HK-2 (cell line): ENCODE measurements at regions not wholly inside any gene's neighbourhood (a gene's known extent, or its start where the extent isn't known, plus 50 kb on each side); places are given as distances from the start of the nearest gene placed in this dataset.
"Not testable (repeated sequence)": the region's sequence is repeated elsewhere in the genome, so short reads cannot be mapped to it uniquely, and the experiment has no call there.

Experiments
- DNase-seq: peaks from one replicate; pipeline ENCODE4 v3.0.0-alpha.2; 2018; ENCODE audit not compliant: unreplicated experiment

GRCh38 chr1:121443001-121443540 lies 258.3 kb downstream of the SRGAP2C start:
- no peak for DNase-seq

DNA sequence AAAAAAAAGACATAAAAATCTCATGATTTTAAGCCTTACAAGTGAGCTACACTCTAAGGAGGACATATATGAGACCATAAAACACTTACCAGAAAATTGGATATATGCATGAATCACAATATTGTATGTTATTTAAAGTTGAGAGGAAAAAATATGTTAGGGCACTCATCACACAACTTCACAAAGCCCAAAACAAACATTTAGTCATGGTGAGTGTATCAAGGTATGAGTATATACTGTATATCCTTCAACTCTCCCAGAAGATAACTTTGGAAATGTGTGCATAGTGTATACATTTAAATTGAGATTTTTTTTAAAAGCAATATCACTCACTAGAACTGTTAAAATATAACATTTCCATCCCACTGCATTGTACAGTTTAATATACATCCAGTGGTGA lies 259.3 kb downstream of the SRGAP2C start:
- DNase-seq = no peak

DNA sequence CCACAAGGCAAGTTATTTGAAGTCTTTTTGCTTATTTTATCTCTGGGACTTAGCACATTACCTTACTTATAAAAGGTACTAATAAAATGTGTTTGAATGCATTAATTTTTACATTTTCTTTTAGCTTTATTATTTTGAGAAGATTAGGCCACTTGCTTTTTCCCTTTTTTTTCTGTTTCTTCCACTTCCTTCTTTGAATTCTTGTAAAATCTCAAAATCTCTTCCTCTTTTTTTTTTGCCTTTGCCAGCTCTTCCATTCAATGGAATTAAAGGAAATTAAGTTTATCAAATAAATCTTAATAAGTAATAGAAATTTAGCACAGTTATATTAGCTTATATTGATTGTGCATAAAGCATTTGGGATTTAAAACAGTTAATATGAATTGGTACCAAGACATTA lies 260.9 kb downstream of the SRGAP2C start:
- no peak for DNase-seq

GRCh38 chr1:121447280-121447923 lies 262.6 kb downstream of the SRGAP2C start:
- DNase-seq = not testable (repeated sequence)

DNA sequence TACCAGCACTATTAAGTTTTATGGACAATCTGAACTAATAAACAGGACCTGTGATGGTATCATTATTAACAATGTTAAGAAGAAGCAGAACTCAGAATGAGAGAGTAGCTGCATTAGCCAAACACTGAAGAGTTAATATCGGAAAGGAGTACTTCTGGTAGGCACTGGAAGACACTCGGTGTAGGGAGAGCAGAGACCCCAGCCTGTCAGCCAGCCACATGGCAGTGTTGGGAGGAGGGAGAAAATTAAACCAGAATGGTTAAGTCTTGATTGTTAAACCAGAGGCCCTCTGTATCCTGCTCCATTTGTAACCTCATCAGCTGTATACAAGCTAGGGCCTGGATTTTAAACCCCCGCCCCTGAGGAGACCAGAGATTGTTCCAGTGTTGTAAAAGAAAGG lies 263.3 kb downstream of the SRGAP2C start:
- DNase-seq = not testable (repeated sequence)

- no peak for DNase-seq
These were observed 264.1 kb downstream of the SRGAP2C start for GRCh38 chr1:121448851-121449250.

DNA sequence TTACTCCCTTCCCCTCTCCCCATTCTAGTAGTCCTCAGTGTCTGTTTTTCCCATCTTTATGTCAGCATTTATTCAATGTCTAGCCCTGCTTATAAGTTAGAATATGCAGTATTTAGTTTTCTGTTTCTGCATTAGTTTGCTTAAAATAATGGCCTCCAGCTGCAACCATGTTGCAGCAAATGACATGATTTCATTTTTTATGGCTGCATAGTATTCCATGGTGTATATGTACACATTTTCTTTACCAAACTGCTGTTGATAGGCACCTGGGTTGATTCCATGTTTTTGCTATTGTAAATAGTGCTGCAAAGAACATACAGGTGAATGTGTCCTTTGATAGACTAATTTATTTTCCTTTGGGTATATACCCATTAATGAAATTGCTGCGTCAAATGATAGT lies 267.7 kb downstream of the SRGAP2C start:
- no peak for DNase-seq

GRCh38 chr1:121458291-121459048 lies 273.7 kb downstream of the SRGAP2C start:
- DNase-seq = no peak

GRCh38 chr1:121459235-121459634 lies 274.5 kb downstream of the SRGAP2C start:
- DNase-seq = no peak

- not testable (repeated sequence) for DNase-seq
These were observed 284.6 kb downstream of the SRGAP2C start for GRCh38 chr1:121469395-121469794.

GRCh38 chr1:121470401-121470800 lies 285.6 kb downstream of the SRGAP2C start:
- DNase-seq = not testable (repeated sequence)

DNA sequence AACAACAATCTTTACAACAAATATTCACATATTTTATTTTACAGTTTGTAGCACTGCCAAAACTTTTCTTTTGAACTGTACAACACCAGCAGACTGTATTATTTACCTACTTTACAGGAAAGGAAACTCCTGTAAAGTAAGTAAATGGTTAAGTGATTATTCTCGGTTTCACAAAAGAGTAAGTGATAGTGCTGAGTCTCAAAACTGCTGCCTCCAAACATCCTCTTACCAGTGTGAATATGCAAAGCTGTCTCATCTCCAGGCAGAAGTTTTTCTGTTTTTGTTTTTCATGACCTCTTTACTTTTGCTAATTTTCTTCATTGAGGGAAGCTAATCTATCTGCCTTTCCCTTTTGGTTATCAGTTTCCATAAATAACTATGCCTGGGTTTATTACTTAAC lies 286.7 kb downstream of the SRGAP2C start:
- DNase-seq = no peak

GRCh38 chr1:121472017-121472416 lies 287.2 kb downstream of the SRGAP2C start:
- no peak for DNase-seq

- no peak for DNase-seq
These were observed 298.5 kb downstream of the SRGAP2C start for GRCh38 chr1:121483234-121483633.

GRCh38 chr1:121483961-121484424 lies 299.2 kb downstream of the SRGAP2C start:
- no peak for DNase-seq

GRCh38 chr1:121494796-121495195 lies 310.0 kb downstream of the SRGAP2C start:
- DNase-seq = not testable (repeated sequence)

- not testable (repeated sequence) for DNase-seq
These were observed 326.7 kb downstream of the SRGAP2C start for GRCh38 chr1:121511455-121511854.

- DNase-seq = not testable (repeated sequence)
These were observed 327.1 kb downstream of the SRGAP2C start for GRCh38 chr1:121511876-121512275.

GRCh38 chr1:121515235-121515634 lies 330.5 kb downstream of the SRGAP2C start:
- DNase-seq = no peak

- DNase-seq = no peak
These were observed 331.6 kb downstream of the SRGAP2C start for GRCh38 chr1:121516234-121516967.

DNA sequence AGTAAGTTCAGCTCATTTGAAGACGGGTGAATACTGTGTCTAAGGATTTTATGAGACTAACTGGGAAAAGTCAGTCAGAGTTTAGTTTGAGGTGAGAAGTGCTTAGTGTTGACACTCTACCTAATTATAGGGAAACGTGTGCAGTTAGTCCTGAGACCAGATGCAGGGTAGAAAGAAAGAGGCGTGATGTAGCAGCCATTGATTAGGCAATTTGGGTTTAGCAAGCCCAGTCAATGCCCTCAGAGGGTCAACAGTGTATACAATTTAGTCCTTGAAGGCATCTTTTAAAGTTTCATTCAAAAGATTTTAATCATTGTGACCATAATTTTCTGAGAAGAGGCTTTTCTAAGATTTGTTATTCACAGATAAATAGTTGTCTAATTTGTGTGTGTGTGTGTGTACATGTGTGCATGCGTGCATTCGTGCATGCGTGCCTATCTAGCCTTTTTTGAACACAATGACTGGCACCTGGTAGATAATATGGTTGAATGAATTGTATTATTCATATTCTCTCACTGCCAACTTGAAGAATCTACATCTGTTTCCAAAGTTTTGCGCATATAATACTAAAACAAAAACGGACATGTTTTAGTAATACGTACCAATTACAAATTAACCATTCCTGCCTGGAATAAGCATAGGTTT lies 332.9 kb downstream of the SRGAP2C start:
- no peak for DNase-seq

GRCh38 chr1:121518726-121519041 lies 333.9 kb downstream of the SRGAP2C start:
- DNase-seq = no peak
